IPS-11a (cell line): ENCODE measurements at regions not wholly inside any gene's neighbourhood (a gene's known extent, or its start where the extent isn't known, plus 50 kb on each side); places are given as distances from the start of the nearest gene placed in this dataset.

Experiments
- H3K4me3 ChIP-seq: one replicate; pipeline ENCODE4 v1.5.1; 2013; ENCODE audit warnings: low read depth, low read length, control low read depth

- H3K4me3 ChIP-seq = no peak overlapping the region
These were observed 371.3 kb downstream of the FBXW7 start for GRCh38 chr4:152164561-152164960.

GRCh38 chr4:152162331-152162697 is 373.6 kb downstream of the FBXW7 start:
- no peak overlapping the region for H3K4me3 ChIP-seq

DNA sequence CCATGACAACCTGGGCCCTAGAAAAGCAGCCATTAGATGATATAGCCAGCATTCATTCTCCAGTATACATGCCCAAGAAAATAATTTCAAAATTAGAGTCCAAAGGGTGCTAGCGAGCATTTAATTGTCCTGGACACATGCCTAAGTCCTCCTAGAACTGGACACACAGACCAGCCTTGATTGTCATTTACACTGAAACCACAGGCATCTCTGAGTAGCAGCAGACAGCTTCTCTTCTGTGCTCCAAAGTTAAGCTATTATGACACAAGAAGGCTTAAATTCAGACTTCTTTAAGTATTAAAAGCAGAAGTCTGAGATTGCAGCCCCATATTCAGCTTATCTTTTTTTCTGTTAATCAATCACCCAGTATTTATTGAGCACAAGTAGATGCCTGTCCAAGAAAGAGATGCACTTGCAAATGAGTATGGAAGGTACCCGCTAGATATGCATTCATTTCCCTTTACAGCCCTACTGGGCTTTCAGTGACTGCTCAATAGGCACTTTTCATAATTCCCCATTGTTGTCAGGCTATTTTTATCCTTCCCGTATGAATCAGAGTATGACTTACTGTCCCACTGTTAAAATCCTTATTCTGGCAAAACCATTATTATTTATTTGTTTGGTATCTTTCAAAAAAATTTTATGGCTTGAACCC is 374.1 kb downstream of the FBXW7 start:
- no peak overlapping the region for H3K4me3 ChIP-seq

- H3K4me3 ChIP-seq = no peak overlapping the region
These were observed 375.6 kb downstream of the FBXW7 start for GRCh38 chr4:152160225-152160800.

- H3K4me3 ChIP-seq = no peak overlapping the region
These were observed 376.1 kb downstream of the FBXW7 start for GRCh38 chr4:152159773-152160172.

DNA sequence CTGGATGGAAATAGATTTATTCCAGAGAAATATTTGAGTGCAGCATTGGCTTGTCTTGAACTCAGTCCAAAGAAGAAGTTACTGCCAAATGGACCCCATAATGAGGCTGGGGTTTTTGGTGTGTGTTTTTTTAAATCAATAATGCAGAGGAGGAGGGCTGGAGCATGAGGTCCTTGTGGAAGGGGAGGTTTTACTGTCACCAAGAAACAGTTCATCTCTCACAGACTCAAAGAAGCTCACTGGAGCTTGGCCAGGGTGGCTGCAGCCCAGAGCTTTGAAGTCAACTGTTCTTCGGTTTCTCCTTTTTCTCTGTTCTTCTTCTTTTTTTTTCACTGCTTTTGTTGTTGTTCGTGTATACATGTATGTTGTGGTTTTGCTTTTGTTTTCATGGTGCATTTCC is 377.7 kb downstream of the FBXW7 start:
- no peak overlapping the region for H3K4me3 ChIP-seq

DNA sequence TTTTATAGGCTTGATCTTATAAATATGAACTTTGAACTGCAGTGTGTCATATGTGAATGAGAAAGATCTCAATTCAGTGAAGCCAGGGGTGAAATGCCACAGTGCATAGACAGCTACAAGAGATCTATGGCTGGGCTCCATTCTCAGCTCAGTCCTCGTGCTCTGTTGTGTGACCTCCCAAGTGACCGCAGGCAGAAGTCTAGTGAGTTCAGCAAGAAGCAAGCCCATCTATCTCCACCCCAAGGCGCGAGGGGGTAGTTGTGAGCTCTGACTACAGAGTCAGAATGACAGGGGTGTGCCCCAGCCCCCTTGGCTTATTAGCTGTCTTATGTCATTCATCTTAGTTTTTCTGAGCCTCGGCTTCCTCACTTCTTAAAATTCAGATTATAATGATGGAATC is 378.3 kb downstream of the FBXW7 start:
- H3K4me3 ChIP-seq = no peak overlapping the region

- no peak overlapping the region for H3K4me3 ChIP-seq
These were observed 379.4 kb downstream of the FBXW7 start for GRCh38 chr4:152156442-152156841.

DNA sequence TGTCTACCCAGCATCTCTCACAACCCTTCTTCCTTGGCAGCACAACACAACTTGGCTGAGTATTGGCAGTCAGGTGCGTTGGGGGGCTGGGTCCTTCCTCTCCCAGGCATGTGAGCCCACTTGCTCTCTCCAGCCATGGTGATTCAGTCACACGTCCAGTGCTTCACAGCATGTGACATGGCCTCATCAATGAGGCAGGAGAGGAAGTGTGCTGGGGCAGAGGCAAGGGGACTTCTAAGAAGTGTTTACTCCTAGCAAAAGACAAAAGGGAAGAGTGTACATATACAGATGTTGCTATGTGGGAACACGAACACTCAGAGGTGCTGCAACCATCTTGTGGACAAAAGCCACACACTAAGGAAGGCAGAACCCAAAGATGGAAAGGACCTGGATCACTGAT is 380.8 kb downstream of the FBXW7 start:
- no peak overlapping the region for H3K4me3 ChIP-seq

GRCh38 chr4:152154433-152154832 is 381.5 kb downstream of the FBXW7 start:
- no peak overlapping the region for H3K4me3 ChIP-seq

DNA sequence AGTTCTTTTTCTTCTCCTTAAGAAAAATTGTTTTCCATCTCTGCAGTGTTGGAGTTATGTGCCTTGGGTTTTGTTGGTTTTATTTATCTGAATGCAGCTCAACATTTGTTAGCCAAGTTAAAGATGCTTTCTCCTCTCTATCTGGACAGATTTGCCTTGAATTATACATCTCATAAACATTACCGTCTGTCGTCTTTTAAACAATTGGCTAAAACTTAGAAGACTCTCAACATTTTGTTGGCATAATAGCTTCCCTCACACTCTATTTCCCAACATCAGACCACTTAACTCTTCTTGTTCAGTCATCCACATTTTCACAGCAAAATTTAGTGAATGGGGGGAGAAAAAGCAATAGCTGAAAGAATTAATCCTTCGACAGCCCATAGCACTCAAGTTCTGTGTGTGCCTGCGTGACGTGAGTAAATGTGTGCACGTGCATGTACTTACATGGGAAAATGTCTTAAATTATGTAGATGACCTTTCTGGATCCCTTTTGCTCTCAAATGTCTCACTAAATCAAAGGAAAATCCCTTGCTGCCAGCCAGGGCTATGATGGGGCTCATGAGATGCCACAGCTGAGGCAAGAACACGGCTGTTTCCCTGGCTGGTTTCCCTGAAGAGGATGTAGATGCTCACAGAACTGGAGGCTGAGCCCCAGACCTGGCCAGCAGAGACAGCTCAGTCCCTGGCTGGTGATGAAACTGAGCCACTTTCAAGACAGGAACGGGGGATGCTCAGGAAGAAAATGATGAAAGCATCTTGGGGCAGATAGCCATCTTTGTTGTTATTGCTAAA is 382.2 kb downstream of the FBXW7 start:
- H3K4me3 ChIP-seq = no peak overlapping the region

GRCh38 chr4:152150214-152150613 is 385.7 kb downstream of the FBXW7 start:
- H3K4me3 ChIP-seq = no peak overlapping the region

DNA sequence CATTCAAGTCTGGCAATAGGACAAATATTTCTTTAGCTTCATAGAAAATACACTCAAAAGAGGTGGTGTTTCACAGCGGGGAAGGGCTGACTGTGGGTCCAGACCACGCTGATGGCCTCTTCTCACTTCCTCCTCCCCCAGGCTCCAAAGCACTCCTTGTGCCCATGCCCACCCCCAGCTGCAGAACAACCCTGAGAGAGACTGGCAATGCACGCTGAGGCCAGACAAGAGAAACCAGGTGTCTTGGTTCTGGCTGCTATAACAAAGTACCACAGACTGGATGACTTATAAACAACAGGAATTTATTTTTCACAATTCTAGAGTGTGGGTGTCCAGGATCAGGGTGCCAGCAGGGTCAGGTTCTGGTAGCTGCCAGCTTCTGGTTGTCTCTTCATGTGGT is 386.1 kb downstream of the FBXW7 start:
- H3K4me3 ChIP-seq = no peak overlapping the region

- H3K4me3 ChIP-seq = no peak overlapping the region
These were observed 387.2 kb upstream of the GATB start for GRCh38 chr4:152148057-152148456.

- no peak overlapping the region for H3K4me3 ChIP-seq
These were observed 385.4 kb upstream of the GATB start for GRCh38 chr4:152146244-152146643.

GRCh38 chr4:152143806-152144205 is 383.0 kb upstream of the GATB start:
- no peak overlapping the region for H3K4me3 ChIP-seq

DNA sequence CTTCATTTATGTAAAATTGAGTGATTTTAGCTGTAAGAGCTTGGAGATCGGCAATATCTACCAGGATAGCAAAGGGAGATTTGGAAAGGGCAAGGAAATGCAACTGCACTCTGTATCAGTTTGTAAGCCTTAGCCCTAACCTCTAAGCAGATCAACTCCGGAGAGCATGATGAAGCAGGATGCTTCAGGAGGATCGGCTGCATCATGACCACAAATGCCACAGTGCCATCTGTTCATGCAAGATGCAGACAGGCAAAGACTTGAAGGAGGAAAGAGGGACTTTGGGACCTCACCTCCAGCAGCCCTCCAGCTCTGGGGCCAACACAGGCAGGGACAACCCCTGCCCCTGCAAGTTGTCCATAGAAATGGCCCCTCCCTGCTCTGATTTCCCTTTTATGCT is 377.6 kb upstream of the GATB start:
- no peak overlapping the region for H3K4me3 ChIP-seq

GRCh38 chr4:152132776-152133175 is 372.0 kb upstream of the GATB start:
- H3K4me3 ChIP-seq = no peak overlapping the region

- H3K4me3 ChIP-seq = no peak overlapping the region
These were observed 367.5 kb upstream of the GATB start for GRCh38 chr4:152128356-152128755.

- no peak overlapping the region for H3K4me3 ChIP-seq
These were observed 365.4 kb upstream of the GATB start for GRCh38 chr4:152126238-152126637.

GRCh38 chr4:152118819-152119553 is 358.2 kb upstream of the GATB start:
- no peak overlapping the region for H3K4me3 ChIP-seq
